Endothelial cell of umbilical vein (primary cell): ENCODE measurements at regions not wholly inside any gene's neighbourhood (a gene's known extent, or its start where the extent isn't known, plus 50 kb on each side); places are given as distances from the start of the nearest gene placed in this dataset.

ENCODE experiments used
- EZH2 ChIP-seq: IDR thresholded peaks from 2 replicates; pipeline ENCODE4 v1.6.1; 2012; ENCODE audit warnings: borderline replicate concordance, low read depth, mild to moderate bottlenecking, moderate library complexity, low read length, inconsistent platforms; ENCODE audit not compliant: severe bottlenecking
- JUN ChIP-seq: IDR thresholded peaks from 2 replicates; pipeline ENCODE4 v1.6.1; 2011; ENCODE audit warnings: borderline replicate concordance, low read depth; ENCODE audit not compliant: insufficient read length, insufficient read depth
- POLR2A ChIP-seq: IDR thresholded peaks from 2 replicates; pipeline ENCODE4 v1.6.1; 2012; ENCODE audit warnings: low read depth, mild to moderate bottlenecking, control low read depth, low read length
- POLR2AphosphoS5 ChIP-seq: IDR thresholded peaks from 2 replicates; pipeline ENCODE4 v1.6.1; 2012; ENCODE audit warnings: low read depth, mild to moderate bottlenecking, control low read depth, low read length, moderate library complexity; ENCODE audit not compliant: insufficient read depth
- TF ChIP-seq, protein P1 (sequence below), 2 donors: IDR thresholded peaks; 1 replicate in 1 of 2; 2 replicates in 1 of 2; pipeline ENCODE4 v1.5.1; 2011; ENCODE audit warnings: low read length in 2 of 2, mild to moderate bottlenecking in 2 of 2, moderate library complexity in 2 of 2, control low read depth in 1 of 2, inconsistent platforms in 1 of 2, low read depth in 1 of 2; ENCODE audit not compliant: insufficient read depth in 1 of 2; ENCODE audit errors: extremely low read depth in 1 of 2
- TF ChIP-seq, protein P2 (sequence below): IDR thresholded peaks from 2 replicates; pipeline ENCODE4 v1.6.1; 2011; ENCODE audit not compliant: insufficient read depth, insufficient read length

- TF ChIP-seq, protein P1, sequence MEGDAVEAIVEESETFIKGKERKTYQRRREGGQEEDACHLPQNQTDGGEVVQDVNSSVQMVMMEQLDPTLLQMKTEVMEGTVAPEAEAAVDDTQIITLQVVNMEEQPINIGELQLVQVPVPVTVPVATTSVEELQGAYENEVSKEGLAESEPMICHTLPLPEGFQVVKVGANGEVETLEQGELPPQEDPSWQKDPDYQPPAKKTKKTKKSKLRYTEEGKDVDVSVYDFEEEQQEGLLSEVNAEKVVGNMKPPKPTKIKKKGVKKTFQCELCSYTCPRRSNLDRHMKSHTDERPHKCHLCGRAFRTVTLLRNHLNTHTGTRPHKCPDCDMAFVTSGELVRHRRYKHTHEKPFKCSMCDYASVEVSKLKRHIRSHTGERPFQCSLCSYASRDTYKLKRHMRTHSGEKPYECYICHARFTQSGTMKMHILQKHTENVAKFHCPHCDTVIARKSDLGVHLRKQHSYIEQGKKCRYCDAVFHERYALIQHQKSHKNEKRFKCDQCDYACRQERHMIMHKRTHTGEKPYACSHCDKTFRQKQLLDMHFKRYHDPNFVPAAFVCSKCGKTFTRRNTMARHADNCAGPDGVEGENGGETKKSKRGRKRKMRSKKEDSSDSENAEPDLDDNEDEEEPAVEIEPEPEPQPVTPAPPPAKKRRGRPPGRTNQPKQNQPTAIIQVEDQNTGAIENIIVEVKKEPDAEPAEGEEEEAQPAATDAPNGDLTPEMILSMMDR (IDR thresholded peaks at IDR 0.05; ENCODE audit: extremely low read depth in 1 of 2, insufficient read depth in 1 of 2, low read depth in 1 of 2, low read length in 2 of 2): no peak
- TF ChIP-seq, protein P2, sequence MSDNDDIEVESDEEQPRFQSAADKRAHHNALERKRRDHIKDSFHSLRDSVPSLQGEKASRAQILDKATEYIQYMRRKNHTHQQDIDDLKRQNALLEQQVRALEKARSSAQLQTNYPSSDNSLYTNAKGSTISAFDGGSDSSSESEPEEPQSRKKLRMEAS: no peak
- TF ChIP-seq POLR2A (no peak), EZH2 (no peak), POLR2AphosphoS5 (no peak), JUN (no peak)
These were observed 387.5 kb downstream of the MTX2 start for GRCh38 chr2:176656776-176657140.
